ENCODE measurements at regions not wholly inside any gene's neighbourhood (a gene's known extent, or its start where the extent isn't known, plus 50 kb on each side); places are given as distances from the start of the nearest gene placed in this dataset.
A peak's percentile ranks its signal among the peaks of the same experiment; 100 is the strongest.

- DNase-seq, result no peak
Observed at GRCh38 chr10:1968257-1969033, 231.1 kb upstream of the ADARB2 start.

- DNase-seq, result no peak
Observed at GRCh38 chr10:1966712-1967376, 229.5 kb upstream of the ADARB2 start.

GRCh38 chr10:1964476-1964875, 227.2 kb upstream of the ADARB2 start:
- DNase-seq, result no peak

GRCh38 chr10:1963341-1963740, 226.0 kb upstream of the ADARB2 start:
- DNase-seq, result no peak

GRCh38 chr10:1961989-1962388, 224.7 kb upstream of the ADARB2 start:
- no peak for DNase-seq

- DNase-seq, result no peak
Observed at GRCh38 chr10:1960982-1961381, 223.7 kb upstream of the ADARB2 start.

GRCh38 chr10:1957057-1957456, 219.7 kb upstream of the ADARB2 start:
- DNase-seq, result peak; percentile 31

- DNase-seq, result no peak
Observed at GRCh38 chr10:1954300-1954699, 217.0 kb upstream of the ADARB2 start.

- DNase-seq, result no peak
Observed at GRCh38 chr10:1952126-1953095, 215.1 kb upstream of the ADARB2 start.

GRCh38 chr10:1950803-1951495, 213.6 kb upstream of the ADARB2 start:
- DNase-seq, result no peak

GRCh38 chr10:1947464-1948003, 210.2 kb upstream of the ADARB2 start:
- DNase-seq, result no peak

- DNase-seq, result no peak
Observed at GRCh38 chr10:1944487-1944886, 207.2 kb upstream of the ADARB2 start.

- DNase-seq, result no peak
Observed at GRCh38 chr10:1942478-1942877, 205.2 kb upstream of the ADARB2 start.

GRCh38 chr10:1939016-1939415, 201.7 kb upstream of the ADARB2 start:
- peak; percentile 82 for DNase-seq

GRCh38 chr10:1938317-1938716, 201.0 kb upstream of the ADARB2 start:
- DNase-seq, result peak; percentile 63

- no peak for DNase-seq
Observed at GRCh38 chr10:1935912-1936311, 198.6 kb upstream of the ADARB2 start.

GRCh38 chr10:1933215-1933614, 195.9 kb upstream of the ADARB2 start:
- no peak for DNase-seq

- DNase-seq, result no peak
Observed at GRCh38 chr10:1932692-1933094, 195.4 kb upstream of the ADARB2 start.

GRCh38 chr10:1928606-1929005, 191.3 kb upstream of the ADARB2 start:
- no peak for DNase-seq

- no peak for DNase-seq
Observed at GRCh38 chr10:1923998-1924397, 186.7 kb upstream of the ADARB2 start.

GRCh38 chr10:1923586-1923985, 186.3 kb upstream of the ADARB2 start:
- no peak for DNase-seq

GRCh38 chr10:1920941-1921340, 183.6 kb upstream of the ADARB2 start:
- DNase-seq, result no peak
